Osteocyte (in vitro differentiated cells): ENCODE measurements at regions not wholly inside any gene's neighbourhood (a gene's known extent, or its start where the extent isn't known, plus 50 kb on each side); places are given as distances from the start of the nearest gene placed in this dataset.

Experiments
- DNase-seq: peaks from one replicate; pipeline ENCODE4 v3.0.0; 2021; ENCODE audit warnings: mixed read lengths; ENCODE audit not compliant: unreplicated experiment; ENCODE audit errors: extremely low spot score
- H3K27ac Mint-ChIP-seq: one replicate; pipeline ENCODE4 v1.8.0; 2021; ENCODE audit warnings: mild to moderate bottlenecking, mixed read lengths; ENCODE audit not compliant: unreplicated experiment
- H3K27me3 Mint-ChIP-seq: one replicate; pipeline ENCODE4 v1.8.0; 2021; ENCODE audit warnings: mixed read lengths; ENCODE audit not compliant: unreplicated experiment
- H3K36me3 Mint-ChIP-seq: one replicate; pipeline ENCODE4 v1.8.0; 2021; ENCODE audit warnings: mixed read lengths; ENCODE audit not compliant: unreplicated experiment
- H3K4me1 Mint-ChIP-seq: one replicate; pipeline ENCODE4 v1.8.0; 2021; ENCODE audit warnings: mixed read lengths; ENCODE audit not compliant: unreplicated experiment
- H3K4me3 Mint-ChIP-seq: one replicate; pipeline ENCODE4 v1.8.0; 2021; ENCODE audit warnings: mild to moderate bottlenecking, moderate library complexity, mixed read lengths; ENCODE audit not compliant: unreplicated experiment
- H3K9me3 Mint-ChIP-seq: one replicate; pipeline ENCODE4 v1.8.0; 2021; ENCODE audit warnings: mixed read lengths; ENCODE audit not compliant: unreplicated experiment
- TF ChIP-seq, protein P1 (sequence below): fragments of 200-600 bp; sonication (generic); IDR thresholded peaks from 2 replicates; pipeline ENCODE4 v1.5.0; 2021; ENCODE audit warnings: antibody characterized with exemption, mild to moderate bottlenecking, moderate library complexity

DNA sequence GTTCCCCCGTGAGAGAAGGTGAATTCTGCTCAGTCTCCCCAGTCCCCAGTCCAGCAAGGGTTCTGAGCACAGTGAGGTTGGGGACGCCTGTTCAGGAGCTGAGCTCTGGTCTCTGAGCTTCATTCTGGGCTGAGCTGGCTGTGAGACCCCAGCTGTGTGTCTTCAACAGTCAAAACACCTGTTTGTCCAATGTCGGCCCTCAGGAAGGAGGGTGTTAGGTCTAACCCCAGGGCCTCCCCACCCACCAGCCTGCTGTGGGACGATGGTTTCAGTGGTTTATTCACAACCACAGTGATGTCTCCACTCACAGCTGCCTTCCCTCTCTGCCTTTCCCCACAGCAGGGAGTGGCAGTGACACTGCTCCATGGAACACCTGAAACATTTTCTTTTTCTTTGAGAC, 1282.9 kb downstream of the TBC1D22A start:
- H3K36me3 Mint-ChIP-seq: no peaks in the 10 kb centered on the region
- DNase-seq: peak; percentile 67
- no peaks in the 10 kb centered on the region for H3K4me1 Mint-ChIP-seq
- TF ChIP-seq, protein P1, sequence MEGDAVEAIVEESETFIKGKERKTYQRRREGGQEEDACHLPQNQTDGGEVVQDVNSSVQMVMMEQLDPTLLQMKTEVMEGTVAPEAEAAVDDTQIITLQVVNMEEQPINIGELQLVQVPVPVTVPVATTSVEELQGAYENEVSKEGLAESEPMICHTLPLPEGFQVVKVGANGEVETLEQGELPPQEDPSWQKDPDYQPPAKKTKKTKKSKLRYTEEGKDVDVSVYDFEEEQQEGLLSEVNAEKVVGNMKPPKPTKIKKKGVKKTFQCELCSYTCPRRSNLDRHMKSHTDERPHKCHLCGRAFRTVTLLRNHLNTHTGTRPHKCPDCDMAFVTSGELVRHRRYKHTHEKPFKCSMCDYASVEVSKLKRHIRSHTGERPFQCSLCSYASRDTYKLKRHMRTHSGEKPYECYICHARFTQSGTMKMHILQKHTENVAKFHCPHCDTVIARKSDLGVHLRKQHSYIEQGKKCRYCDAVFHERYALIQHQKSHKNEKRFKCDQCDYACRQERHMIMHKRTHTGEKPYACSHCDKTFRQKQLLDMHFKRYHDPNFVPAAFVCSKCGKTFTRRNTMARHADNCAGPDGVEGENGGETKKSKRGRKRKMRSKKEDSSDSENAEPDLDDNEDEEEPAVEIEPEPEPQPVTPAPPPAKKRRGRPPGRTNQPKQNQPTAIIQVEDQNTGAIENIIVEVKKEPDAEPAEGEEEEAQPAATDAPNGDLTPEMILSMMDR: no peak
- no peaks in the 10 kb centered on the region for H3K9me3 Mint-ChIP-seq
- no peak overlapping the region for H3K4me3 Mint-ChIP-seq
- H3K27ac Mint-ChIP-seq: no peak overlapping the region
- no peaks in the 10 kb centered on the region for H3K27me3 Mint-ChIP-seq

DNA sequence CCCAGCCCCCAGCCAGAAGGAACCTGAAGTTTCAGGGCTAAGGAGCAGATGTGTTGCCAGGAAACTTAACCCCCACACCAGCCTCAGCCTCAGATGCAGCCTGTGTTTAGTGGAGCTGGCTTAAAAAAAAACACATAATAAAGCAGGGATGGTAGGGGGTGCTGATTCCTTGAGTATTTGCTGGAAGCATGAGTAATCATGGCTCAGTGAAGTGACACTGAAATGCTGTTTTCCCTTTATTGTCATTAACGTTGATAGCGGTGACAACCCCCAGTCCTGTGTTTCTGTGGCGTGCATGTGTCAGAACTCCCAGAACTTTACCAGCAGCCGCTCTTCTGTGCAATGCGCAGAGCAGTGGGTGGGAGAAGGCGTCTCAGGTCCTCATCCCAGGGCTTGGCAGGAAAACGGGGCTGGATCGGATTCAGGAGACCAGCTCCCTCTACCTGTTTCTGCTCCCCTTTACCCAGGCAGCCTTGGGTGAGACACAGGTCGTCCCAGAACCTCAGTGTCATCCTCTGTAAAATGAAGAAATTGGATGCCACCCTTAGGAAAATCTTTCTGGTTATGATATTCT, 1282.1 kb downstream of the TBC1D22A start:
- no peaks in the 10 kb centered on the region for H3K27me3 Mint-ChIP-seq
- H3K4me1 Mint-ChIP-seq: no peaks in the 10 kb centered on the region
- no peak overlapping the region for H3K27ac Mint-ChIP-seq
- H3K36me3 Mint-ChIP-seq: no peaks in the 10 kb centered on the region
- no peak overlapping the region for H3K4me3 Mint-ChIP-seq
- DNase-seq: peak; percentile 68
- TF ChIP-seq, protein P1: no peak
- no peaks in the 10 kb centered on the region for H3K9me3 Mint-ChIP-seq

DNA sequence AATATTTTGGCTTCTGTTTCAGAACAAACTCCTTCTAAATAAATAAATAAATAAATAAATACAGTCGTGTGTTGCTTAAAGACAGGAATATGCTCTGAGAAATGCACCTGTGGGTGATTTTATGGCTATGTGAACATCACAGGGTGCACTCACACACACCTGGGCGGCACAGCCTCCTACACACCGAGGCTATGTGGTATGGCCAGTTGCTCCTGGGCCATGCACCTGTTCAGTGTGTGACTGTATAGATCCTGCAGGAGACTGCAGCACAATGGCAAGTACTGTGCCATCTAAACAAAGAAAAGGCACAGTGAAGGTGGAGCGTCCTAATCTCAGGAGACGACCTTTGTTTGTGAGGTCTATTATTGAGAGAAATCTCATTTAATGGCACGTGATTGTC, 1281.1 kb downstream of the TBC1D22A start:
- Mint-ChIP-seq H3K27me3 (no peaks in the 10 kb centered on the region), H3K4me3 (no peak overlapping the region), H3K4me1 (no peaks in the 10 kb centered on the region), H3K27ac (no peak overlapping the region), H3K36me3 (no peaks in the 10 kb centered on the region), H3K9me3 (no peaks in the 10 kb centered on the region)
- TF ChIP-seq, protein P1: no peak
- peak; percentile 75 for DNase-seq

DNA sequence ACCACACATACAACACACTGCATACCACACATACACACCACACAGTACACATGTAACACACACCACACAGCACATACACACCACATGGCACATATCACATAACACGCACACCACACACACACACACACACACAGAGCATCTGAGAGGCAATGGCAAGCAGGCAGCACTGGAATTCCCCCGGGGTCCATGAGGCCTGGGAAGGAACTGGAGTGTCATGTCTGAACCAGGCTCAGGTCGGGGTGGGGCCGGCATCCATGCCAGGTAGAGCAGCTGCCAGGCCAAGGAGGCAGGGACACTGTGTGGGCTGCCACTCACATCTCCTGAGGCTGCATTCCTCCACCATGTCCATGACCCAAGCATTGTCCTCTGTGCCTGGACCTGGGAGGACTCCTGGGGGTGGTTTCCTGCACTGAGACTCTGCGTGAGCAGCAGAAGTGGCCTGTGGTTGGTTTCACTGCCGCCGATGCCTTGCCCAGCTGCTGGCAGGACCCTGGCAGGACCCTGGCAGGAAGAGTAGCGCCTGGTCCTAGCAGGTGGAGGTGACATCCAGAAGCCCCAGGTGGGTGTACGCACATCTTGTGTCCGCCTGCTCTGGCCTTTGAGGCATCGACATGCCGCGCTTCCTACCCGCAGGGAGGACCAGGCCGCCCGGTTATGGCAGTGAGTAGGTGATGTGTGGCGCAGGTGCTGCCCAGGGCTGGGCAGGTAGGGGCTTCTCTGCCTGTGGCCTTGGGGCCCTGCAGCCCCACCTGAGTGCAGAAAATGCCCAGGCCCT, 1280.4 kb downstream of the TBC1D22A start:
- TF ChIP-seq, protein P1: no peak
- Mint-ChIP-seq H3K4me1 (no peaks in the 10 kb centered on the region), H3K27ac (no peak overlapping the region), H3K4me3 (no peak overlapping the region), H3K9me3 (no peaks in the 10 kb centered on the region), H3K36me3 (no peaks in the 10 kb centered on the region), H3K27me3 (no peaks in the 10 kb centered on the region)
- DNase-seq: peak; percentile 81

DNA sequence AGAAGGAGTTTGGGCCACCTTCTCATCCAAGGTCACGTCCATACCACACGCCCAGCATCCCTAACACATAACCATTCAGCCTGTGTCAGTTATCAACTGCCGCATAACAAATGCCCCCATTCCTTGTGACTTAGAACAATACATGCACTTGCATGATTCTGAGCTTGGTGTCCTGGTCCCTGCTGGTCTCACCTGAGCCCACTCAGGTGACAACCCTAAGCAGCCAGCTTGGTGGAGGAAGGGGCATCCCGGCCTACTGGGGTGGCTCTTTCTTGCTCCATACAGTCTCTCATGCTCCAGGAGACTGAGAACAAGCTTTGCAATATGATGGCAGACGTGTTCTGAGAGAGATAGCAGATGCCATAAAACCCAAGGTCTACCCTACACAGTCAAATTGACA, 1276.9 kb downstream of the TBC1D22A start:
- no peak overlapping the region for H3K4me3 Mint-ChIP-seq
- TF ChIP-seq, protein P1: no peak
- H3K4me1 Mint-ChIP-seq: no peaks in the 10 kb centered on the region
- H3K27ac Mint-ChIP-seq: no peak overlapping the region
- no peaks in the 10 kb centered on the region for H3K27me3 Mint-ChIP-seq
- no peaks in the 10 kb centered on the region for H3K36me3 Mint-ChIP-seq
- peak; percentile 56 for DNase-seq
- H3K9me3 Mint-ChIP-seq: peaks cover 3% of the 10 kb centered on the region
